GM18507 (cell line): ENCODE measurements at regions not wholly inside any gene's neighbourhood (a gene's known extent, or its start where the extent isn't known, plus 50 kb on each side); places are given as distances from the start of the nearest gene placed in this dataset.
"Not testable (repeated sequence)": the region's sequence is repeated elsewhere in the genome, so short reads cannot be mapped to it uniquely, and the experiment has no call there.

Source experiments
- DNase-seq: peaks from one replicate; pipeline ENCODE4 v3.0.0; 2011; ENCODE audit warnings: low read depth; ENCODE audit not compliant: insufficient read length; ENCODE audit errors: extremely low spot score
- FAIRE-seq: peaks from 2 replicates; lab custom pipeline; 2011; peaks lifted over from hg19 to GRCh38; lab: Jason Lieb, UNC

- no peak for DNase-seq
- FAIRE-seq: no peak
Measured at GRCh38 chr9:21533597-21533996, 51.5 kb upstream of the IFNE start.

GRCh38 chr9:21535396-21535795, 53.3 kb upstream of the IFNE start:
- no peak for FAIRE-seq
- DNase-seq: no peak

GRCh38 chr9:21542787-21543186, 60.7 kb upstream of the IFNE start:
- DNase-seq (no peak), FAIRE-seq (no peak)

GRCh38 chr9:21543187-21543586, 61.1 kb upstream of the IFNE start:
- peak; percentile 36 for FAIRE-seq
- DNase-seq: no peak

GRCh38 chr9:21543816-21544215, 61.7 kb upstream of the IFNE start:
- FAIRE-seq, DNase-seq: not testable (repeated sequence)

GRCh38 chr9:21546949-21547348, 64.8 kb upstream of the IFNE start:
- FAIRE-seq (no peak), DNase-seq (no peak)

- FAIRE-seq: no peak
- no peak for DNase-seq
Measured at GRCh38 chr9:21549251-21549765, 67.2 kb upstream of the IFNE start.

GRCh38 chr9:21549890-21550289, 67.8 kb upstream of the IFNE start:
- no peak for DNase-seq
- no peak for FAIRE-seq

- DNase-seq: no peak
- no peak for FAIRE-seq
Measured at GRCh38 chr9:21550392-21550791, 68.3 kb upstream of the IFNE start.

GRCh38 chr9:21551401-21551800, 69.3 kb upstream of the IFNE start:
- FAIRE-seq: no peak
- DNase-seq: no peak

- no peak for FAIRE-seq
Measured at GRCh38 chr9:21552244-21553170, 70.4 kb upstream of the IFNE start.

GRCh38 chr9:21553441-21553840, 71.3 kb upstream of the IFNE start:
- DNase-seq (no peak), FAIRE-seq (no peak)

More at GRCh38 chr9:21552244-21553170, 70.4 kb upstream of the IFNE start:
- DNase-seq: no peak

GRCh38 chr9:21554813-21555212, 72.7 kb upstream of the IFNE start:
- FAIRE-seq: no peak
- DNase-seq: no peak

GRCh38 chr9:21555911-21556310, 73.8 kb upstream of the IFNE start:
- DNase-seq (no peak), FAIRE-seq (no peak)

GRCh38 chr9:21556581-21557427, 74.7 kb upstream of the IFNE start:
- FAIRE-seq (no peak), DNase-seq (no peak)

GRCh38 chr9:21557428-21557768, 75.3 kb upstream of the IFNE start:
- FAIRE-seq (no peak), DNase-seq (no peak)

- FAIRE-seq (no peak), DNase-seq (no peak)
Measured at GRCh38 chr9:21558079-21558478, 76.0 kb upstream of the IFNE start.

- no peak for DNase-seq
- no peak for FAIRE-seq
Measured at GRCh38 chr9:21558615-21559401, 76.7 kb upstream of the IFNE start.

- FAIRE-seq (no peak), DNase-seq (peak; percentile 5)
Measured at GRCh38 chr9:21559402-21560280, 77.5 kb upstream of the IFNE start.
